ENCODE measurements at regions not wholly inside any gene's neighbourhood (a gene's known extent, or its start where the extent isn't known, plus 50 kb on each side); places are given as distances from the start of the nearest gene placed in this dataset.

DNA sequence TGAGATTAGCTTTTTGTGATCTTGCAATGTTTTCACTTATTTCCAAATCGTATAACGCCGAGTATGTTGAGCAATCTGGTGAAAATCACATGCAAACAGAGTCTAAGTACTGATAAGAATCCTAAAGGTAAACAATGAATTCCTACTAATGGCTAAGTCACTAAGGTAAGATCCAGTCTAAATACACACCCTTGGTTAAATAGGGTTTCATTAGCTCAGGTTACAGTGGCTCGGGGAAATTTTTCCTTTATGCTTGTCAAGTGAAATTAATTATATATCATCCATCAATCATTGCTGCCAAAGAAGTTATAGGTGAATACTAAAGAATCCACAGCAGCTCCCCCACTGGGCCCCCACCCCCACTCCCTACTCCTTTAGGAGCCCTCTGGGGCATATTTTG is 139.3 kb downstream of the SOX2 start:
- no peak for TF ChIP-seq CTCF (IDR thresholded peaks at IDR 0.05; ENCODE audit: low read length)
- no peak for TF ChIP-seq EZH2 (IDR thresholded peaks at IDR 0.05; ENCODE audit: borderline replicate concordance, low read length)

All from OCI-LY1 (cell line).